GM12878 (cell line): ENCODE measurements at regions not wholly inside any gene's neighbourhood (a gene's known extent, or its start where the extent isn't known, plus 50 kb on each side); places are given as distances from the start of the nearest gene placed in this dataset.

ENCODE experiments used
- ATAC-seq: fragments of 200-7000 bp; cut with Tn5 transposase; 3 replicates; pipeline ENCODE4 v1.9.1; 2020; ENCODE audit warnings: mild to moderate bottlenecking, moderate library complexity
- BruUV-seq: library from RNA; stranded (reverse); fragments of 400-500 nt; replicated peaks from 2 replicates; lab custom pipeline; 2021; lab: Mats Ljungman, UMichigan
- CTCF ChIA-PET: fragments of 300-600 bp; sonication (Branson Sonifier 250); formaldehyde crosslinking; extraction: SDS; loops from one replicate; lab custom pipeline; 2021; ENCODE audit warnings: inconsistent platforms; lab: Yijun Ruan, JAX
- POLR2A ChIA-PET: fragments of 350-600 bp; formaldehyde crosslinking; extraction: SDS; loops from one replicate; lab custom pipeline; 2021; ENCODE audit warnings: inconsistent platforms; lab: Charles Lee
- RAD21 ChIA-PET: fragments of 300-600 bp; sonication (Branson Sonifier 250); formaldehyde crosslinking; loops from one replicate; lab custom pipeline; 2023; ENCODE audit warnings: antibody characterized with exemption; ENCODE audit not compliant: unreplicated experiment; lab: Charles Lee
- SMC1A ChIA-PET: fragments of 300-600 bp; sonication (Branson Sonifier 250); formaldehyde crosslinking; loops from one replicate; lab custom pipeline; 2023; ENCODE audit not compliant: unreplicated experiment, uncharacterized antibody; lab: Charles Lee
- DNase-seq: peaks from one replicate; pipeline ENCODE4 v3.0.0-alpha.2; 2011; ENCODE audit warnings: low read depth, low spot score
- FAIRE-seq: peaks from 3 replicates; lab custom pipeline; 2011; peaks lifted over from hg19 to GRCh38; lab: Jason Lieb, UNC
- H2AFZ ChIP-seq: 2 replicates; pipeline ENCODE4 v1.6.0; 2011; ENCODE audit warnings: low read depth, low read length, control low read depth; ENCODE audit not compliant: control insufficient read depth
- H3K27ac ChIP-seq: 2 replicates; pipeline ENCODE4 v1.5.1; 2011; ENCODE audit warnings: control low read depth; ENCODE audit not compliant: control insufficient read depth, insufficient read depth
- H3K27me3 ChIP-seq, 2 experiments: replicated peaks in 1 of 2; 2 replicates each; pipeline versions ENCODE4 v1.6.0 to v1.6.1; 2011; ENCODE audit warnings: low read length in 1 of 2; ENCODE audit not compliant: control insufficient read depth in 2 of 2, insufficient read depth in 2 of 2
- H3K36me3 ChIP-seq, 2 experiments: 2 replicates each; pipeline ENCODE4 v1.5.1; 2011; ENCODE audit warnings: low read length in 1 of 2; ENCODE audit not compliant: control insufficient read depth in 2 of 2, insufficient read depth in 2 of 2
- H3K4me1 ChIP-seq: 2 replicates; pipeline ENCODE4 v1.6.1; 2011; ENCODE audit warnings: mild to moderate bottlenecking, low read length, moderate library complexity, mixed read lengths; ENCODE audit not compliant: control insufficient read depth, insufficient read depth
- H3K4me2 ChIP-seq: 2 replicates; pipeline ENCODE4 v1.6.0; 2011; ENCODE audit warnings: control low read depth; ENCODE audit not compliant: control insufficient read depth, insufficient read depth
- H3K4me3 ChIP-seq: fragments of 200-600 bp; sonication (generic); 2 replicates; pipeline ENCODE4 v1.5.1; 2016
- H3K79me2 ChIP-seq: 2 replicates; pipeline ENCODE4 v1.6.0; 2011; ENCODE audit warnings: low read length; ENCODE audit not compliant: control insufficient read depth, insufficient read depth
- H3K9ac ChIP-seq: 2 replicates; pipeline ENCODE4 v1.8.0; 2011; ENCODE audit warnings: low read length, control low read depth, mixed read lengths; ENCODE audit not compliant: control insufficient read depth, insufficient read depth
- H3K9me3 ChIP-seq: replicated peaks from 3 replicates; pipeline ENCODE4 v1.5.1; 2011; ENCODE audit warnings: mild to moderate bottlenecking, low read length; ENCODE audit not compliant: control insufficient read depth, insufficient read depth
- H4K20me1 ChIP-seq: 2 replicates; pipeline ENCODE4 v1.6.0; 2011; ENCODE audit not compliant: control insufficient read depth, insufficient read depth
- BCL11A ChIP-seq: IDR thresholded peaks from 2 replicates; pipeline ENCODE4 v1.6.1; 2011; ENCODE audit warnings: low read depth, low read length
- BRCA1 ChIP-seq: IDR thresholded peaks from 2 replicates; pipeline ENCODE4 v1.6.1; 2011; ENCODE audit warnings: low read depth, low read length, improper control_type of control experiment
- CHD4 ChIP-seq: fragments of 200-600 bp; sonication (generic); IDR thresholded peaks from 2 replicates; pipeline ENCODE4 v1.6.1; 2016; ENCODE audit warnings: mild to moderate bottlenecking
- CUX1 ChIP-seq: IDR thresholded peaks from 2 replicates; pipeline ENCODE4 v1.6.1; 2012; ENCODE audit warnings: improper control_type of control experiment, low read depth, low read length; ENCODE audit not compliant: insufficient replicate concordance
- EGR1 ChIP-seq, 2 experiments: IDR thresholded peaks; 1 replicate in 1 of 2; 2 replicates in 1 of 2; pipeline ENCODE4 v1.6.1; 2011 to 2012; ENCODE audit warnings: low read depth in 2 of 2, low read length in 2 of 2, borderline replicate concordance in 1 of 2, mild to moderate bottlenecking in 1 of 2, moderate library complexity in 1 of 2
- ELK1 ChIP-seq: IDR thresholded peaks from 2 replicates; pipeline ENCODE4 v1.6.1; 2012; ENCODE audit warnings: low read depth, low read length, improper control_type of control experiment
- IKZF2 ChIP-seq, 2 experiments: fragments of 450-650 bp; IDR thresholded peaks; 2 replicates each; pipeline ENCODE4 v1.6.1; 2017; ENCODE audit warnings: mild to moderate bottlenecking in 2 of 2, moderate library complexity in 2 of 2
- IRF4 ChIP-seq: IDR thresholded peaks from 2 replicates; pipeline ENCODE4 v1.6.1; 2011; ENCODE audit warnings: low read depth, low read length
- JUND ChIP-seq: IDR thresholded peaks from 2 replicates; pipeline ENCODE4 v1.6.1; 2012; ENCODE audit warnings: low read depth, mild to moderate bottlenecking, low read length, improper control_type of control experiment, moderate library complexity
- MTA2 ChIP-seq: fragments of 450-650 bp; IDR thresholded peaks from 2 replicates; pipeline ENCODE4 v1.6.1; 2016; ENCODE audit warnings: low read depth, mild to moderate bottlenecking, moderate library complexity
- MYC ChIP-seq: IDR thresholded peaks from 2 replicates; pipeline ENCODE4 v1.6.1; 2011; ENCODE audit warnings: mild to moderate bottlenecking, low read length, moderate library complexity, inconsistent platforms; ENCODE audit not compliant: insufficient read depth, insufficient replicate concordance, insufficient read length, severe bottlenecking
- PAX5 ChIP-seq: IDR thresholded peaks from 2 replicates; pipeline ENCODE4 v1.6.1; 2011; ENCODE audit warnings: low read depth, low read length, borderline replicate concordance
- RELB ChIP-seq: fragments of 450-650 bp; IDR thresholded peaks from 2 replicates; pipeline ENCODE4 v1.6.1; 2017; ENCODE audit warnings: low read depth, mild to moderate bottlenecking, moderate library complexity
- RFX5 ChIP-seq: IDR thresholded peaks from 2 replicates; pipeline ENCODE4 v1.6.1; 2011; ENCODE audit warnings: low read depth, low read length, improper control_type of control experiment
- SP1 ChIP-seq: IDR thresholded peaks from one replicate; pipeline ENCODE4 v1.6.1; 2011; ENCODE audit warnings: low read depth, low read length
- SREBF2 ChIP-seq: IDR thresholded peaks from 2 replicates; pipeline ENCODE4 v1.6.1; 2012; ENCODE audit warnings: mild to moderate bottlenecking, low read length
- ZNF207 ChIP-seq: fragments of 450-650 bp; IDR thresholded peaks from 2 replicates; pipeline ENCODE4 v1.6.1; 2014; ENCODE audit warnings: antibody characterized with exemption, mild to moderate bottlenecking, borderline replicate concordance
- ZSCAN29 ChIP-seq: fragments of 450-650 bp; IDR thresholded peaks from 2 replicates; pipeline ENCODE4 v1.6.1; 2017; ENCODE audit warnings: mild to moderate bottlenecking, moderate library complexity
- WGBS: methylation state at CpG from one replicate; pipeline ENCODE4 v1.1.6; 2016; ENCODE audit warnings: low lambda C conversion rate; ENCODE audit not compliant: insufficient replicate concordance, insufficient coverage; ENCODE audit errors: missing lambda C conversion rate; 5-methylcytosine and 5-hydroxymethylcytosine counted together
- in situ Hi-C: fragments of 300-500 bp; cut with MboI; formaldehyde crosslinking; loops from 9 replicates; pipeline ENCODE4 v1.14.3; 2018; ENCODE audit warnings: mixed read lengths
- intact Hi-C: fragments of 100-400 bp; cut with micrococcal nuclease; formaldehyde crosslinking; loops from one replicate; pipeline ENCODE4 v1.14.2; 2022; ENCODE audit not compliant: unreplicated experiment

- Histone ChIP-seq H3K27me3 (no peaks in the 10 kb centered on the region), H3K79me2 (no peaks in the 10 kb centered on the region), H3K4me3 (no peak overlapping the region), H2AFZ (no peak overlapping the region), H3K4me2 (no peak overlapping the region), H3K36me3 (no peaks in the 10 kb centered on the region), H3K9me3 (no peaks in the 10 kb centered on the region; the same call in 2 of the 3 replicates), H3K4me1 (no peaks in the 10 kb centered on the region), H4K20me1 (no peaks in the 10 kb centered on the region), H3K9ac (no peak overlapping the region), H3K27ac (no peak overlapping the region)
- intact Hi-C loops (no loop called here), in situ Hi-C loops (no loop called here)
- ChIA-PET CTCF (interaction anchor here (0.6 kb wide), 1 partner anchor 520 kb away, joined by 4 read pairs; no protein-coding TSS in a partner anchor), SMC1A (no interaction called here), RAD21 (no interaction called here), POLR2A (no interaction called here)
- WGBS, result 32% methylated on average over 4 of the region's 4 CpGs
- ATAC-seq, result no peak
- no peak for DNase-seq
- no peak for TF ChIP-seq EGR1 (IDR thresholded peaks at IDR 0.05; ENCODE audit: borderline replicate concordance in 1 of 2, low read depth in 2 of 2, low read length in 2 of 2)
- no peak for TF ChIP-seq CUX1
- TF ChIP-seq ZNF207, result no peak
- no peak for TF ChIP-seq RELB
- no peak for TF ChIP-seq BRCA1
- no peak for TF ChIP-seq ELK1
- TF ChIP-seq MTA2, result no peak
- no peak for TF ChIP-seq IRF4
- no peak for TF ChIP-seq MYC
- no peak for TF ChIP-seq ZSCAN29
- TF ChIP-seq CHD4, result no peak
- no peak for TF ChIP-seq RFX5
- TF ChIP-seq IKZF2 (IDR thresholded peaks at IDR 0.05), result no peak
- TF ChIP-seq SREBF2, result no peak
- no peak for TF ChIP-seq PAX5
- no peak for TF ChIP-seq BCL11A
- no peak for TF ChIP-seq JUND
- no peak for TF ChIP-seq SP1
- FAIRE-seq, result no peak
- no TSS peak for BruUV-seq
Observed at GRCh38 chr4:188701952-188702351, 562.7 kb downstream of the TRIML1 start.
